HG03097 (cell line): ENCODE measurements at regions not wholly inside any gene's neighbourhood (a gene's known extent, or its start where the extent isn't known, plus 50 kb on each side); places are given as distances from the start of the nearest gene placed in this dataset.

Experiments used
- ATAC-seq: cut with Tn5 transposase; IDR thresholded peaks from one replicate; pipeline ENCODE4 v1.9.1; 2021; ENCODE audit not compliant: unreplicated experiment, low FRiP score

GRCh38 chr16:86181526-86181925 lies 282.6 kb downstream of the IRF8 start:
- no peak for ATAC-seq

DNA sequence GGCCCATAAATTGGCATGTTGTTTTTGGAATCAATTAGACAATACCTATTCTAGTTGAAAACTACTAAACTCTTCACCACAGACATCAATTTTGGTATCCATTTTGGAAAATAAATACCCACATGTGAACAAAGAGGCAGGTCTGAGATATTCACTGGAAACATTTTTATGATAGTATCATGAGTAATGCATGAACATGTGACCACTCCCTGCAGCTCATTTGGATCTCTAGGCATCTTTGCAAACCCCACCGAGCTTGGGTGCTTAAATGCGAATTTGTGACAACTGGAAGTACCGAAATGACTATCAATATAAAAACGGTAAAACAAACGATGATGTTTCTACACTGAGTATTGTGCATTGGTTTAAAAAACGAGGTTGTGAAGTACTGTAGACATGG lies 285.2 kb downstream of the IRF8 start:
- no peak for ATAC-seq

DNA sequence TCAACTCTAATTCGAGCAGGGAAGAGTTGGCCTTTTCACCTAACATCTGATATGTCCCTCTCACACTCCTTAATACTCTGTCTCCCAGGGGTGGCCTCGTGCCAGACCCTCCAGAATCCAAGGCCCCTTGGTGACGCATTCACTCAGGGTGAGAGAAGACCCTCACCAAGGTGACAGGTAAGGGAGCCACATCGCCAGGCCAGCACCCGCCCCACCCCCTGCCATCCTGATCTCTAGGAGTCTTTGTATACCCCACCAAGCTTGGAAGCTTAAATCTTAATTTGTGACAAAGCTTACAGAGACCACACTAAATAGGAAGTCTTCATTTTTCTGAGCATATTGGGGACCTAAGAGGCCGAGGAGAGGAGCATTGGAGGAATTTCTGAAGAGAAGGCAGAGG lies 286.1 kb downstream of the IRF8 start:
- ATAC-seq: no peak

DNA sequence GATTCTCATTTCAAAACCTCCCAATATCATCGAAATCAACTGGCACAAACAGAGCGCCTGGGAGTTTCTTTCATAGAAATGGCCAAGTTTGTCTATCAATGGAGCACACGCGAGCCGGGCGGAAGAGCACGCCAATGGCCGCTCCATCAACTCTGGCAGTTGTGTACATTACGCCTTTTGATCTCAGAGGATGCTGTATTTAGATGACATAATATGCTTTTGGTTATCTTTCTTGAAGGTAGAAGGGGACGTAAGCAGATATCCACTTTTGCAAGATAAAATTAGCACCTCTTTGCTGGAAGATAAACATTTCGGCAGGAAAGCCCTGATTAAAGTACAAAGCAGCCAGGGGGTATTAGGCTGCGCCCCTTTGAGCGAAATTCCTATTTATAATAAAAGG lies 287.4 kb downstream of the IRF8 start:
- ATAC-seq: no peak

DNA sequence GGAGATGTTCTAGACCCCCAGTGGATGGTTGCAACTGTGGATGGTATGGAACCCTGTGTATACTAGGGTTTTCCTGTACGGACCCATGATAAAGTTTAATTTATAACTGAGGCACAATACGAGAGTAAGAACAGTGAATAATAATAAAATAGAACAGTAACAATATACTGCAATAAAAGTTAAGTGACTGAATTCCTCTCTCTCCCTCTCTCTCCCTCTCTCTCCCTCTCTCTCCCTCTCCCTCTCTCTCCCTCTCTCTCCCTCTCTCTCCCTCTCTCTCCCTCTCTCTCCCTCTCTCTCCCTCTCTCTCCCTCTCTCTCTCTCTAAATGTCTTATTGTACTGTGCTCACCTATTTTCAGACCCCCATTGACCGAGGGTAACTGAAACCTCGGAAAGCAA lies 291.0 kb downstream of the IRF8 start:
- ATAC-seq: no peak

- ATAC-seq: no peak
These were observed 292.7 kb downstream of the IRF8 start for GRCh38 chr16:86191663-86192062.

- ATAC-seq: no peak
These were observed 294.7 kb downstream of the IRF8 start for GRCh38 chr16:86193528-86194193.

GRCh38 chr16:86195863-86196630 lies 297.1 kb downstream of the IRF8 start:
- no peak for ATAC-seq

DNA sequence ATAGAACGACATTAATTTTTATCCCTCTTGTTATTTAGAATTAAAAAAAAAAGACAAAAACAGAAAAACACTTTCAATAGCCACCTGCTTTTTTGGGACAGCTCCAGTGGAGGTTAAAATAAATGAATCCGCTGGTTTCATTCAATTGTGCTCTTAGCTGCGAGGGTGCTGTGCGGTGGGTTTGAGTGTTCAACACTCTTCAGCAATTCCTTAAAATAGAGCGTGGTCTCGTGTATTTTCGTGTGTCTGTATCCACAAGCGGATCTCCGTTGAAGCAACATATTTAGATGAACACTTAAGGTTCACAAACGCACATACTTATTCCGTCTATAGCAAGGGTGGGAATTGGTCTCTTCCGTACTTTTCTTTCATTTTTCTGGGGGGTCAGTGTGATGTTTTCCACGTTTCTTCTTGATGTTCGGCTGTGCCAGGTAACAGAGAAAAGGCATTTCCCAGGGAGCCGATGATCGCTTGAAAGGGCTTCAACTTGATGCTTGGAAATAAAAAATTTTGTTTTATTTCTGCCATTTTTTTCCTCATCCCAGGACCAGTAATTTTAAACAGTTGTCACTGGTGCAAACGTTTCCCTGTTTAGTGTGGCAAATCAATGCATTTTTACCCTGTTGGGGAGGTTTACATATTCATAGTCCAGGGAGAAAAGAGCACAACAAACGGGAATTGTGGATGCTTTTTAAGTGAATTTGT lies 297.9 kb downstream of the IRF8 start:
- ATAC-seq: no peak

DNA sequence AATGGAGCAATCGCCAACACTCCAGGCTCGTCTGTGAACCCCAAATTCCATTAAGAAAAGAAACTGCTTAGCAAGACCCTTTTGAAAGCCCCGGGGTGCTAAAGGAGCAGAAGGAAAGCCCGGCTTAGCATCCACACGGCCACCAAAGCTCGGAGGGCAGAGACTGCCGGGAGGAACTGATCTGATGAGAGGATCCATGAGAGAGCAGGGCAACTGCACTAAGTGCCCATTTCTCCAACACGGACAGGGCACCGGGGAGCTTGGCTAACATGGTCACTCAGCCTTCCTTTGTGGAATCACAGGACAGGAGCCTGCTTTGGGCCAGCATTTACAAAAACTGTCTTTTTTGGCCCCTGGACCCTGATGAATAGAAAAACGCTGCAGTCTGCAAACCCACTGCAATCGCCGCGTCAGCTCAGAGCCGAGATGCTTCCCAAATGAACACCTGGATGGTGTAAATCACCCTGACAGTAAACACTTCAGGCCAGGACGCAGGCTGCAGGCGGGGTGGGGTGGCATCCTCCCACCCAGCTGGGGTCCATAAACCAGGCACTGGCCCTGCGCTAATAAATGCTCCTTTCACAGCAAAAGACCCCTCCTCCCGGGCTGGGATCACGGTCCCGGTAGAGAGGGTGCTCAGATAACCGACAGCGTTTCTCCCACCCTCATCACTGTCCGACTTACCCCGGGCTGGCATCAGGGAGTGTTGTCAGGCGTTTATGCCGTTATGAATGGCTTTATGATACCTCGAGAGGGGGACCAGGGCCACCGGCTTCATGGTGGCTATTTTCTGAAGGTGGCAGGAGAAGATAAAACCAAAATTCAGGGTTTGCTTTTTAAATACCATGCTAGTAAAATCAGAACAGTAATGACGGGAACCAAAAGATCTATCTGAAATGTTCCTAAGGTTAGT lies 299.5 kb downstream of the IRF8 start:
- ATAC-seq: no peak

- no peak for ATAC-seq
These were observed 300.2 kb downstream of the IRF8 start for GRCh38 chr16:86199182-86199581.

DNA sequence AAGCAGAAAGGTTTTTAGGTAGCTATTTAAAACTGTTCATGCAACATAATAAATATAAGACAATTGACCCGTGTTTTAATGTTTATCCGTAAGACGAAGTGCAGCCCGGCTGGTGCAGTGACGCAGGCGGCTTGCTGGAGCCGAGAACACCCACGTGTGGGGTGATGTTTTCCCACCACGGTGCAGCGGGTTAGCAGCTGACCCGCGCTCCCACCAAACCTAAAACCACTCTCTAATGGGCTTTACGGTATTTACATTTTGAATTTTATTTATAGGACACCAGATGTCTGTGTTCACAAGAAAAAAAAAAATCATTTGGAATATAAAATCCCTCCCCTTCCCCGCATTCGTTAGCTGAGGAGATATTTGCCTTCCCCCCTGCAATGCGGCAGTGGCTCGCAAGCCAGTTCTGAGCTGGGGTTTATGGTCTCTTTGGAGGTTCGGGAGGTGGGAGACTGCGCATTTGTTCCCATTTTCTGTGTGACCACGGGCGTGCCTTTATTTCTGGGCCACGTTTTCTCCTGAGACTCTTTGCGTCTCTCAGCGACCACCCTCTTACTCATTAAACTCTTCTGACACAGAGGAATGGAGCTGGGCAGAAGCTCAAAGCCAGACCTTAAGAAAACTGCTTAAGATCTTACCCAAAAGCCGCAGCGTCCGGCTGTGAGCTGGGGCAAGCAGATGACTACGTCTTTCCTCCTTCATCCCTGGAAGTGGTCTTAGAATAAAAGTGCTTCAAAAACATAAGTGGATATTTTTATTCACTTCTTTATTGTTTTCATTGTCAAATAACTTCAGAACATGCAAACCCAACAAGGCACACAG lies 301.1 kb downstream of the IRF8 start:
- ATAC-seq: no peak

DNA sequence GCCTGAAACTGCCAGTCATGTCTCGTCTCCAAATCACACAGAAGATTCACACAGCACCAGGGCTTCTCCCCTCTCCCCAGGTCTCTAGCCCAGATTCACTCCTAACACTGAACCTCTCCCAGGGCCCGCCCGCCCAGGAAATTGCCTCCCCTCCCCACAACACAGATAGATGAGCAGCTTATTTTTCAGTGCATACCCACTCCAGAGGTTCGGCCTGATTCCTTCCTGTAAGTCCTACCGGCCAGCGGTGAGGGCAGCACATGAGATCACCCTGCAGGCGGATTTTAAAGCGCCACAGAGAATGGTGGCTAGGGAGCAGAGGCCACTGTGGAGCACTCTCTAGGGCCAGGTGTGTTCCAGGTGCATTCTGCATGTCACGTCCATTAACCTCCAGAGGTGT lies 301.8 kb downstream of the IRF8 start:
- no peak for ATAC-seq

- ATAC-seq: no peak
These were observed 302.8 kb downstream of the IRF8 start for GRCh38 chr16:86201746-86202145.

- ATAC-seq: no peak
These were observed 303.3 kb downstream of the IRF8 start for GRCh38 chr16:86202267-86202666.

DNA sequence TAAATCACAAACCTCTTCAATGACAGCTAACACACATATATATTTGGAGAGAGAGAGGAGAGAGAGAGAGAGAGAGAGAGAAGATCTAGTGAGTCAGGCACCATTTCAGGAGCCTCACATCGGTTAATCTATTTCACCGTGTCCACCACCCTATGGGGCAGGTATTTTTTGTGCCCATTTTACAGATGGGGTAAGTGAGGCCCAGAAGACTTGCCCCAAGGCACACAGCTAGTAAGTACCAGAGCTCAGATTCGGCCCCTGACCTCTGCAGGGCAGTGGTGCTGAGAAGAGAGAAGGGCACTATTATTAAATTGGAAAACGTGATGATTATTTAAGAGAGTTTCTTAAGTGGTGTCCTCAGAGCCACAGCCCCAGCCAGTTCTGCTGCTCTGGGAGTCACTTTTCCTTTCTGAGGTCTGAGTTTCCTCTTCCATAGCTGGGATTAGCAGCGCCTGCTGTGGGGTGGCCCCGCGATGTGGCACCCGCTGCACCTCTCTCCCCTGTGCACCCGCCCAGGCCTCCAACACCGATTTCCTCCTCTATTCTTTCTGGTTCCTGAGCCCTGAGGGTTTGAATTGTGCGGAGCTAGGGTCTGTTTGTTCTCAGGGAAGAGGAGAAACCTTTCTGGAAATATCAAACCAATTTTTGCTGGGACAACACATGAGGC lies 303.9 kb downstream of the IRF8 start:
- ATAC-seq: no peak

GRCh38 chr16:86203557-86204275 lies 304.8 kb downstream of the IRF8 start:
- ATAC-seq: no peak

GRCh38 chr16:86205521-86206245 lies 304.6 kb upstream of the FOXF1 start:
- no peak for ATAC-seq
